ENCODE measurements at regions not wholly inside any gene's neighbourhood (a gene's known extent, or its start where the extent isn't known, plus 50 kb on each side); places are given as distances from the start of the nearest gene placed in this dataset.

GRCh38 chr2:57407772-57408201, 638.8 kb upstream of the VRK2 start:
- TF ChIP-seq CTCF (IDR thresholded peaks at IDR 0.05): no peak
- no peak for TF ChIP-seq POLR2A (IDR thresholded peaks at IDR 0.05)
